NCI-H146 (cell line): ENCODE measurements at regions not wholly inside any gene's neighbourhood (a gene's known extent, or its start where the extent isn't known, plus 50 kb on each side); places are given as distances from the start of the nearest gene placed in this dataset.
"Not testable (repeated sequence)": the region's sequence is repeated elsewhere in the genome, so short reads cannot be mapped to it uniquely, and the experiment has no call there.

ENCODE experiments used
- DNase-seq: peaks from one replicate; lab custom pipeline; 2025; lab: John Stamatoyannopoulos, UW

GRCh38 chr12:59404109-59404650 is 191.6 kb upstream of the SLC16A7 start:
- no peak for DNase-seq

- DNase-seq = peak; percentile 73
Measured at GRCh38 chr12:59403259-59403932, 192.4 kb upstream of the SLC16A7 start.

GRCh38 chr12:59401862-59402261 is 194.0 kb upstream of the SLC16A7 start:
- DNase-seq = no peak

- DNase-seq = no peak
Measured at GRCh38 chr12:59398164-59398563, 197.7 kb upstream of the SLC16A7 start.

GRCh38 chr12:59396919-59397318 is 198.9 kb upstream of the SLC16A7 start:
- DNase-seq = no peak

- no peak for DNase-seq
Measured at GRCh38 chr12:59396519-59396918, 199.3 kb upstream of the SLC16A7 start.

- not testable (repeated sequence) for DNase-seq
Measured at GRCh38 chr12:59395310-59395709, 200.5 kb upstream of the SLC16A7 start.

GRCh38 chr12:59393506-59393905 is 202.3 kb upstream of the SLC16A7 start:
- no peak for DNase-seq

GRCh38 chr12:59389968-59390576 is 205.8 kb upstream of the SLC16A7 start:
- DNase-seq = no peak

GRCh38 chr12:59388694-59389093 is 207.1 kb upstream of the SLC16A7 start:
- no peak for DNase-seq

- DNase-seq = no peak
Measured at GRCh38 chr12:59388176-59388575, 207.7 kb upstream of the SLC16A7 start.

GRCh38 chr12:59386236-59386635 is 209.6 kb upstream of the SLC16A7 start:
- no peak for DNase-seq

- no peak for DNase-seq
Measured at GRCh38 chr12:59383079-59383822, 212.6 kb upstream of the SLC16A7 start.

- no peak for DNase-seq
Measured at GRCh38 chr12:59382282-59383078, 213.3 kb upstream of the SLC16A7 start.

GRCh38 chr12:59381106-59381505 is 214.7 kb upstream of the SLC16A7 start:
- no peak for DNase-seq

- no peak for DNase-seq
Measured at GRCh38 chr12:59375633-59376032, 220.2 kb upstream of the SLC16A7 start.

GRCh38 chr12:59374783-59375182 is 221.0 kb upstream of the SLC16A7 start:
- no peak for DNase-seq

GRCh38 chr12:59372956-59373355 is 222.9 kb upstream of the SLC16A7 start:
- peak; percentile 69 for DNase-seq

GRCh38 chr12:59370933-59371332 is 224.9 kb upstream of the SLC16A7 start:
- no peak for DNase-seq

GRCh38 chr12:59365133-59365532 is 230.7 kb upstream of the SLC16A7 start:
- DNase-seq = peak; percentile 90

GRCh38 chr12:59357811-59358210 is 238.0 kb upstream of the SLC16A7 start:
- DNase-seq = no peak

GRCh38 chr12:59346248-59346647 is 249.6 kb upstream of the SLC16A7 start:
- DNase-seq = not testable (repeated sequence)
